ENCODE measurements at regions not wholly inside any gene's neighbourhood (a gene's known extent, or its start where the extent isn't known, plus 50 kb on each side); places are given as distances from the start of the nearest gene placed in this dataset.

- H3K4me1 Mint-ChIP-seq (ENCODE audit: insufficient read depth, unreplicated experiment) = peaks cover 22% of the 10 kb centered on the region
- DNase-seq (ENCODE audit: unreplicated experiment) = no peak
- H3K27me3 Mint-ChIP-seq (ENCODE audit: insufficient read depth, unreplicated experiment) = no peaks in the 10 kb centered on the region
- H3K9me3 Mint-ChIP-seq (ENCODE audit: unreplicated experiment) = peaks cover 7% of the 10 kb centered on the region
- POLR2A ChIA-PET = no interaction called here
- TF ChIP-seq CTCF (IDR thresholded peaks at IDR 0.05; ENCODE audit: unreplicated experiment) = no peak
- CTCF ChIA-PET = no interaction called here
- H3K27ac Mint-ChIP-seq (ENCODE audit: low read depth, unreplicated experiment) = no peak overlapping the region
- intact Hi-C loops (cut with micrococcal nuclease) = no loop called here
- H3K4me3 Mint-ChIP-seq (ENCODE audit: unreplicated experiment) = no peak overlapping the region
- no peaks in the 10 kb centered on the region for H3K36me3 Mint-ChIP-seq (ENCODE audit: insufficient read depth, unreplicated experiment)
- no TSS peak for BruUV-seq (replicated peaks)
Measured at GRCh38 chr2:226680719-226681118, 118.9 kb downstream of the IRS1 start.

- POLR2A ChIA-PET = no interaction called here
- H3K4me1 Mint-ChIP-seq (ENCODE audit: insufficient read depth, unreplicated experiment) = peaks cover 16% of the 10 kb centered on the region
- no peak for TF ChIP-seq CTCF (IDR thresholded peaks at IDR 0.05; ENCODE audit: unreplicated experiment)
- no peak overlapping the region for H3K4me3 Mint-ChIP-seq (ENCODE audit: unreplicated experiment)
- H3K9me3 Mint-ChIP-seq (ENCODE audit: unreplicated experiment) = no peaks in the 10 kb centered on the region
- H3K36me3 Mint-ChIP-seq (ENCODE audit: insufficient read depth, unreplicated experiment) = no peaks in the 10 kb centered on the region
- BruUV-seq (replicated peaks) = no TSS peak
- intact Hi-C loops (cut with micrococcal nuclease) = no loop called here
- no peak overlapping the region for H3K27ac Mint-ChIP-seq (ENCODE audit: low read depth, unreplicated experiment)
- no peaks in the 10 kb centered on the region for H3K27me3 Mint-ChIP-seq (ENCODE audit: insufficient read depth, unreplicated experiment)
- CTCF ChIA-PET = interaction anchor here (0.6 kb wide), 1 partner anchor 11 kb away, joined by 3 read pairs; no protein-coding TSS in a partner anchor
- no peak for DNase-seq (ENCODE audit: unreplicated experiment)
Measured at GRCh38 chr2:226679389-226680065, 120.1 kb downstream of the IRS1 start.

GRCh38 chr2:226678422-226678821 lies 121.2 kb downstream of the IRS1 start:
- Mint-ChIP-seq H3K4me1 (ENCODE audit: insufficient read depth, unreplicated experiment) (peaks cover 16% of the 10 kb centered on the region), H3K9me3 (ENCODE audit: unreplicated experiment) (no peaks in the 10 kb centered on the region), H3K4me3 (ENCODE audit: unreplicated experiment) (no peak overlapping the region), H3K36me3 (ENCODE audit: insufficient read depth, unreplicated experiment) (no peaks in the 10 kb centered on the region), H3K27ac (ENCODE audit: low read depth, unreplicated experiment) (no peak overlapping the region), H3K27me3 (ENCODE audit: insufficient read depth, unreplicated experiment) (no peaks in the 10 kb centered on the region)
- POLR2A ChIA-PET = no interaction called here
- intact Hi-C loops (cut with micrococcal nuclease) = no loop called here
- no peak for DNase-seq (ENCODE audit: unreplicated experiment)
- no peak for TF ChIP-seq CTCF (IDR thresholded peaks at IDR 0.05; ENCODE audit: unreplicated experiment)
- CTCF ChIA-PET = no interaction called here
- BruUV-seq (replicated peaks) = no TSS peak

- ChIA-PET POLR2A (interaction anchor here (0.7 to 1.0 kb wide), 2 partner anchors 16 to 114 kb away, joined by 3 to 4 read pairs; no protein-coding TSS in a partner anchor), CTCF (no interaction called here)
- TF ChIP-seq CTCF (IDR thresholded peaks at IDR 0.05; ENCODE audit: unreplicated experiment) = no peak
- H3K36me3 Mint-ChIP-seq (ENCODE audit: insufficient read depth, unreplicated experiment) = no peaks in the 10 kb centered on the region
- H3K4me3 Mint-ChIP-seq (ENCODE audit: unreplicated experiment) = no peak overlapping the region
- peaks cover 15% of the 10 kb centered on the region for H3K4me1 Mint-ChIP-seq (ENCODE audit: insufficient read depth, unreplicated experiment)
- intact Hi-C loops (cut with micrococcal nuclease) = no loop called here
- no peaks in the 10 kb centered on the region for H3K27me3 Mint-ChIP-seq (ENCODE audit: insufficient read depth, unreplicated experiment)
- no TSS peak for BruUV-seq (replicated peaks)
- no peak for DNase-seq (ENCODE audit: unreplicated experiment)
- no peak overlapping the region for H3K27ac Mint-ChIP-seq (ENCODE audit: low read depth, unreplicated experiment)
- H3K9me3 Mint-ChIP-seq (ENCODE audit: unreplicated experiment) = no peaks in the 10 kb centered on the region
Measured at GRCh38 chr2:226677080-226677479, 122.5 kb downstream of the IRS1 start.

All from MCF 10A (cell line).